Neural progenitor cell (in vitro differentiated cells): ENCODE measurements at regions not wholly inside any gene's neighbourhood (a gene's known extent, or its start where the extent isn't known, plus 50 kb on each side); places are given as distances from the start of the nearest gene placed in this dataset.

Source experiments
- EZH2 ChIP-seq: fragments of 200-600 bp; sonication (generic); IDR thresholded peaks from 2 replicates; pipeline ENCODE4 v1.6.1; 2017; ENCODE audit warnings: antibody characterized with exemption, mild to moderate bottlenecking, moderate library complexity
- EZH2phosphoT487 ChIP-seq: fragments of 200-600 bp; sonication (generic); IDR thresholded peaks from 2 replicates; pipeline ENCODE4 v1.6.1; 2017; ENCODE audit warnings: antibody characterized with exemption
- TF ChIP-seq, protein P1 (sequence below): fragments of 200-600 bp; sonication (generic); IDR thresholded peaks from 2 replicates; pipeline ENCODE4 v1.5.1; 2017; ENCODE audit warnings: antibody characterized with exemption, mild to moderate bottlenecking

DNA sequence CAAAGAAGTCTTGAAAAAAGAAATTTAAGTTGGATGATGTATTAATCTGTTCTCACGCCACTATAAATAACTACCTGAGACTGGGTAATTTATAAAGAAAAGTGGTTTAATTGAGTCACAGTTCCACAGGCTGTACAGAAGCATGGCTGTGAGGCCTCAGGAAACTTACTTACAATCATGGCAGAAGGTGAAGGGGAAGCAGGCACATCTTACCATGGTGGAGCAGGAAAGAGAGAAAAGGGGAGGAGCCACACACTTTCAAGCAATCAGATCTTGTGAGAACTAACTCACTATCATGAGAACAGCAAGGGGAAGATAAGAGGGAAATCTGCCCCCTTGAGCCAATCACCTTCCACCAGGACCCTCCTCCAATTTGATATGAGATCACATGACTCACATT lies 65.7 kb upstream of the AMOTL1 start:
- TF ChIP-seq, protein P1, sequence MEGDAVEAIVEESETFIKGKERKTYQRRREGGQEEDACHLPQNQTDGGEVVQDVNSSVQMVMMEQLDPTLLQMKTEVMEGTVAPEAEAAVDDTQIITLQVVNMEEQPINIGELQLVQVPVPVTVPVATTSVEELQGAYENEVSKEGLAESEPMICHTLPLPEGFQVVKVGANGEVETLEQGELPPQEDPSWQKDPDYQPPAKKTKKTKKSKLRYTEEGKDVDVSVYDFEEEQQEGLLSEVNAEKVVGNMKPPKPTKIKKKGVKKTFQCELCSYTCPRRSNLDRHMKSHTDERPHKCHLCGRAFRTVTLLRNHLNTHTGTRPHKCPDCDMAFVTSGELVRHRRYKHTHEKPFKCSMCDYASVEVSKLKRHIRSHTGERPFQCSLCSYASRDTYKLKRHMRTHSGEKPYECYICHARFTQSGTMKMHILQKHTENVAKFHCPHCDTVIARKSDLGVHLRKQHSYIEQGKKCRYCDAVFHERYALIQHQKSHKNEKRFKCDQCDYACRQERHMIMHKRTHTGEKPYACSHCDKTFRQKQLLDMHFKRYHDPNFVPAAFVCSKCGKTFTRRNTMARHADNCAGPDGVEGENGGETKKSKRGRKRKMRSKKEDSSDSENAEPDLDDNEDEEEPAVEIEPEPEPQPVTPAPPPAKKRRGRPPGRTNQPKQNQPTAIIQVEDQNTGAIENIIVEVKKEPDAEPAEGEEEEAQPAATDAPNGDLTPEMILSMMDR, result no peak
- TF ChIP-seq EZH2phosphoT487 (no peak), EZH2 (no peak)
